Neural progenitor cell (in vitro differentiated cells): ENCODE measurements at regions not wholly inside any gene's neighbourhood (a gene's known extent, or its start where the extent isn't known, plus 50 kb on each side); places are given as distances from the start of the nearest gene placed in this dataset.

Experiments used
- CTCF ChIP-seq: fragments of 200-600 bp; sonication (generic); IDR thresholded peaks from 2 replicates; pipeline ENCODE4 v1.5.1; 2017; ENCODE audit warnings: antibody characterized with exemption, mild to moderate bottlenecking
- EZH2 ChIP-seq: fragments of 200-600 bp; sonication (generic); IDR thresholded peaks from 2 replicates; pipeline ENCODE4 v1.6.1; 2017; ENCODE audit warnings: antibody characterized with exemption, mild to moderate bottlenecking, moderate library complexity

GRCh38 chr10:43746906-43747305 lies 98.2 kb upstream of the ZNF32 start:
- no peak for TF ChIP-seq EZH2
- TF ChIP-seq CTCF, result no peak
